ENCODE measurements at regions not wholly inside any gene's neighbourhood (a gene's known extent, or its start where the extent isn't known, plus 50 kb on each side); places are given as distances from the start of the nearest gene placed in this dataset.

DNA sequence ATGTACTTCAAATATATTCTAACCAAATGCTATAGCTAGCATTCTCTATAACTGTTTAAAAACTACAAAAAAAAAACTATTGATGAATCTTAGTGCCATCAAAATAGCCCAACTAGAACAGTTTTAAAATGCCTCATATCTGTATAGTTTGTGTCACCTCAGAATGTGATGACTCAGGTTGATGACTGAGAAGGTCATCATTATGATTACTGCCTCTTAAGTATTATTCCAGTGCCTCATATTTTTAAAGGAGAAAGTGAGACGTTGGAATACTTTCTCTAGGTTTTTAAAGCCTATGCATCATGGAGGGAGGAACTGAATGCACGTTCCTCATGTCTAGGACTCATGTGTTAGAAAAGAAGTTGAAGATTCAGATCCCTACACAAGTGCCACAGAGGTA lies 88.2 kb downstream of the TMA16 start:
- intact Hi-C loops (cut with DNase I; ENCODE audit: low total_unique reads): no loop called here
- 47 to 82% methylated on average over 2 of the region's 2 CpGs for WGBS, 2 donors

DNA sequence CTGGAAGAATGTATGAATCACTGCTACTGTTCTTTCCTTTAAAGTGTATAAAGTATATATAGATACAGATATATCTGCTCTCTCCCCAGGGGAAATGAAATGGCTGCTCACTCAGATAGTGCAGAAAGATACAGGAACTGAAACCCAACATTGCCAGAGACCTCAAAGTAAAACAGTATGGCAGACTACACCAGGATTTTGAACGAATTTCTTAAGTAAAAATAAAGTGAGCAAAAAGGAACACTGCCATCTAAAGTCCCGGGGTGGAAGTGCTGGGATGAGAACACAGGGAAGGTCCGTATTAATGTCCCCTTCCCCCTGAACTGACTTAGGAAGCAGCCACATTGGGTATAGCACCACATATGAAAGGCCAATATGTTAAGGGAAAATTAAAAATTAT lies 93.4 kb downstream of the TMA16 start:
- Histone ChIP-seq H3K4me3 (no peak overlapping the region), H3K27me3 (no peaks in the 10 kb centered on the region), H3K36me3 (ENCODE audit: low read depth, missing control alignments) (no peaks in the 10 kb centered on the region), H3K27ac (no peak overlapping the region), H3K9me3 (no peaks in the 10 kb centered on the region), H3K4me1 (no peaks in the 10 kb centered on the region)
- no peak for TF ChIP-seq POLR2A (IDR thresholded peaks at IDR 0.05)
- TF ChIP-seq, protein P1, sequence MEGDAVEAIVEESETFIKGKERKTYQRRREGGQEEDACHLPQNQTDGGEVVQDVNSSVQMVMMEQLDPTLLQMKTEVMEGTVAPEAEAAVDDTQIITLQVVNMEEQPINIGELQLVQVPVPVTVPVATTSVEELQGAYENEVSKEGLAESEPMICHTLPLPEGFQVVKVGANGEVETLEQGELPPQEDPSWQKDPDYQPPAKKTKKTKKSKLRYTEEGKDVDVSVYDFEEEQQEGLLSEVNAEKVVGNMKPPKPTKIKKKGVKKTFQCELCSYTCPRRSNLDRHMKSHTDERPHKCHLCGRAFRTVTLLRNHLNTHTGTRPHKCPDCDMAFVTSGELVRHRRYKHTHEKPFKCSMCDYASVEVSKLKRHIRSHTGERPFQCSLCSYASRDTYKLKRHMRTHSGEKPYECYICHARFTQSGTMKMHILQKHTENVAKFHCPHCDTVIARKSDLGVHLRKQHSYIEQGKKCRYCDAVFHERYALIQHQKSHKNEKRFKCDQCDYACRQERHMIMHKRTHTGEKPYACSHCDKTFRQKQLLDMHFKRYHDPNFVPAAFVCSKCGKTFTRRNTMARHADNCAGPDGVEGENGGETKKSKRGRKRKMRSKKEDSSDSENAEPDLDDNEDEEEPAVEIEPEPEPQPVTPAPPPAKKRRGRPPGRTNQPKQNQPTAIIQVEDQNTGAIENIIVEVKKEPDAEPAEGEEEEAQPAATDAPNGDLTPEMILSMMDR (IDR thresholded peaks at IDR 0.05): no peak
- intact Hi-C loops (cut with DNase I; ENCODE audit: low total_unique reads): no loop called here
- WGBS, 2 donors: 78 to 80% methylated on average over 3 of the region's 3 CpGs
- DNase-seq: no peak

More for the DNA sequence above, 88.2 kb downstream of the TMA16 start:
- no peaks in the 10 kb centered on the region for H3K4me1 ChIP-seq
- DNase-seq: no peak
- no peak overlapping the region for H3K27ac ChIP-seq
- H3K4me3 ChIP-seq: no peak overlapping the region
- H3K27me3 ChIP-seq: peaks cover 3% of the 10 kb centered on the region
- no peaks in the 10 kb centered on the region for H3K9me3 ChIP-seq
- TF ChIP-seq, protein P1 (IDR thresholded peaks at IDR 0.05): no peak
- TF ChIP-seq POLR2A (IDR thresholded peaks at IDR 0.05): no peak
- no peaks in the 10 kb centered on the region for H3K36me3 ChIP-seq (ENCODE audit: low read depth, missing control alignments)

DNA sequence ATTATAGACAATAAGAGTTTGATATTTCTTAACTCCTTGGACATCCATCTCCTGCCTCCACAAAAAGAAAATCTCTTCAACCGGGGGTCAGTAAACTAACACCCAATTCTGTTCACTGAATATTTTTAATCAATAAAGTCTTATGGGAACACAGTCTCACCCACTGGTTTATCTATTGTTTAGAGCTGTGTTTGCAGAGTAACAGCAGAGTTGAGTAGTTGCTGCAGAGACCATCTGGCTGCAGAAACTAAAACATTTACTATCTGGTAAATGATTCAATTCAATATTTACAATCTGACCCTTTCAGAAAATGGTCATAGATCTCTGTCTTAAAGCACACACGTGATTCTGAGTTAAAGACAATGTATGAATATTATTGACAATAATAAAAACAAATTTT lies 94.0 kb downstream of the TMA16 start:
- intact Hi-C loops (cut with DNase I; ENCODE audit: low total_unique reads): no loop called here
- Histone ChIP-seq H3K4me1 (no peaks in the 10 kb centered on the region), H3K36me3 (ENCODE audit: low read depth, missing control alignments) (no peaks in the 10 kb centered on the region), H3K27me3 (no peaks in the 10 kb centered on the region), H3K4me3 (no peak overlapping the region), H3K27ac (no peak overlapping the region), H3K9me3 (no peaks in the 10 kb centered on the region)
- DNase-seq: no peak
- WGBS, 2 donors: 83 to 84% methylated on average over 2 of the region's 2 CpGs
- TF ChIP-seq, protein P1 (IDR thresholded peaks at IDR 0.05): no peak
- TF ChIP-seq POLR2A (IDR thresholded peaks at IDR 0.05): no peak

DNA sequence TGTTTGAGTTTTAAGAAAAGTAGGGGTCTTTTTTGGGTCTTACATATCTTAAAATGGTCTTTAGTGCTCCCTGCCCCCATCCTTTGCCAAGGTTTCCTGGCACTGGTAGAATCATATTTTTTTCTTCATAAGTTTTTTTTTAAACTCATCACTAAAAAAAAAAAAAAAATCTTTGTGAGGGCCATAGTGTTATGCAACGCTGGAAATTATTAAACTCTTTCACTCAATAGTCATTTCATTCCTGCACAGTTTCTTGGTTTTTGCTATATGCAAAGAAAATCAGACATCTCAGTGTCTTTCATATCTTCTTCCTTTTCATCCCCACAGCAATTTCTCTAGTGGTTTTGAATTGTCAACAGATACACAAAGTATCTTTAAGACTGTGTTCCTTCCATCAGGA lies 95.6 kb downstream of the TMA16 start:
- TF ChIP-seq, protein P1 (IDR thresholded peaks at IDR 0.05): no peak
- no peak for TF ChIP-seq POLR2A (IDR thresholded peaks at IDR 0.05)
- Histone ChIP-seq H3K36me3 (ENCODE audit: low read depth, missing control alignments) (no peaks in the 10 kb centered on the region), H3K27me3 (no peaks in the 10 kb centered on the region), H3K4me1 (no peaks in the 10 kb centered on the region), H3K9me3 (no peaks in the 10 kb centered on the region), H3K4me3 (no peak overlapping the region), H3K27ac (no peak overlapping the region)
- WGBS, 2 donors: 78 to 79% methylated on average over 1 of the region's 1 CpG
- intact Hi-C loops (cut with DNase I; ENCODE audit: low total_unique reads): no loop called here
- DNase-seq: no peak

DNA sequence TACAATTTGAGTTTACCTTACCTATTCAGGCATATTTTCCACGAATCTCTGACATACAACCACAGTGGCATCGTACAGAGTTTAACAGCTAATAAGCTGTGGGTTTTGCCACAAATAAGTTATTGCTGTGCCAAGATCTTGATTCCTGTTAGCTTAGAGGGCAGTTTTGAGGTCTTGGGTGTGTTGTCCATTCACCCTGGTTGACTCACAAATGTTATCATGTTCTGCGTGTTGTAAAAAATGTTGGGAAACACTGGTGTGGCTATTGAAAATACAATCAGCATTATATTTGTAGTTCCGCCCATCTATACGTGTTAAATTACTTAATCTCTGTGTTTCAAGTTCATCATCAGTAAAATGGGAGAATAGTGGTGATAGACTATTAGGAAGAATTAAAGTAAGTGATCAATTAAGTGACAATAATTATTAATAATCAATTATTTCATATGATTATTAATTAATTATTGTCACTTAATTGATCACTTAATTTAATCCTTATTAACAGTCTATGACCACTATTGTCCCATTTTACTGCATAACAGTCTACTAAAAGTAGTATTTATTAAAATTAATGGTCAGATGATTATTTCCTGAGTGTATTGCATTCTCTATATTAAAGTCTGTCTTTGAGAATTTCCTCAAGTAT lies 96.3 kb downstream of the TMA16 start:
- Histone ChIP-seq H3K4me3 (no peak overlapping the region), H3K36me3 (ENCODE audit: low read depth, missing control alignments) (no peaks in the 10 kb centered on the region), H3K27ac (no peak overlapping the region), H3K9me3 (no peaks in the 10 kb centered on the region), H3K27me3 (no peaks in the 10 kb centered on the region), H3K4me1 (no peaks in the 10 kb centered on the region)
- intact Hi-C loops (cut with DNase I; ENCODE audit: low total_unique reads): no loop called here
- no peak for DNase-seq
- TF ChIP-seq, protein P1 (IDR thresholded peaks at IDR 0.05): no peak
- TF ChIP-seq POLR2A (IDR thresholded peaks at IDR 0.05): no peak
- 71 to 86% methylated on average over 5 of the region's 5 CpGs for WGBS, 2 donors
